HG02981 (cell line): ENCODE measurements at regions not wholly inside any gene's neighbourhood (a gene's known extent, or its start where the extent isn't known, plus 50 kb on each side); places are given as distances from the start of the nearest gene placed in this dataset.
"Not testable (repeated sequence)": the region's sequence is repeated elsewhere in the genome, so short reads cannot be mapped to it uniquely, and the experiment has no call there.

ENCODE experiments used
- ATAC-seq: cut with Tn5 transposase; IDR thresholded peaks from one replicate; pipeline ENCODE4 v1.9.1; 2021; ENCODE audit warnings: mild to moderate bottlenecking, moderate library complexity; ENCODE audit not compliant: unreplicated experiment

- ATAC-seq, result no peak
Measured at GRCh38 chr7:91618776-91619765, 261.4 kb downstream of the MTERF1 start.

GRCh38 chr7:91620827-91621226 lies 259.7 kb downstream of the MTERF1 start:
- ATAC-seq, result no peak

GRCh38 chr7:91627324-91627723 lies 253.2 kb downstream of the MTERF1 start:
- not testable (repeated sequence) for ATAC-seq

- ATAC-seq, result no peak
Measured at GRCh38 chr7:91628742-91629141, 251.8 kb downstream of the MTERF1 start.

GRCh38 chr7:91630581-91631380 lies 249.7 kb downstream of the MTERF1 start:
- ATAC-seq, result no peak

GRCh38 chr7:91632234-91632940 lies 248.1 kb downstream of the MTERF1 start:
- no peak for ATAC-seq

GRCh38 chr7:91633013-91633441 lies 247.5 kb downstream of the MTERF1 start:
- no peak for ATAC-seq

- no peak for ATAC-seq
Measured at GRCh38 chr7:91634485-91635177, 245.9 kb downstream of the MTERF1 start.

GRCh38 chr7:91636129-91636724 lies 244.3 kb downstream of the MTERF1 start:
- peak; percentile 52 for ATAC-seq

GRCh38 chr7:91636728-91637127 lies 243.8 kb downstream of the MTERF1 start:
- ATAC-seq, result no peak

- no peak for ATAC-seq
Measured at GRCh38 chr7:91644256-91644655, 236.2 kb downstream of the MTERF1 start.

- no peak for ATAC-seq
Measured at GRCh38 chr7:91645542-91645941, 235.0 kb downstream of the MTERF1 start.

GRCh38 chr7:91651986-91652385 lies 228.5 kb downstream of the MTERF1 start:
- ATAC-seq, result no peak

- ATAC-seq, result no peak
Measured at GRCh38 chr7:91653286-91653685, 227.2 kb downstream of the MTERF1 start.

- no peak for ATAC-seq
Measured at GRCh38 chr7:91655656-91656055, 224.8 kb downstream of the MTERF1 start.

- no peak for ATAC-seq
Measured at GRCh38 chr7:91656541-91657482, 223.7 kb downstream of the MTERF1 start.

- ATAC-seq, result no peak
Measured at GRCh38 chr7:91657483-91658071, 222.9 kb downstream of the MTERF1 start.

GRCh38 chr7:91659096-91659495 lies 221.4 kb downstream of the MTERF1 start:
- ATAC-seq, result no peak
